Neural cell (in vitro differentiated cells): ENCODE measurements at regions not wholly inside any gene's neighbourhood (a gene's known extent, or its start where the extent isn't known, plus 50 kb on each side); places are given as distances from the start of the nearest gene placed in this dataset.

ENCODE experiments used
- H2AFZ ChIP-seq: fragments of 200-600, 300-800 bp; sonication (generic), shearing (Covaris generic); 2 replicates; pipeline ENCODE4 v1.6.0; 2014; ENCODE audit warnings: low read depth, mild to moderate bottlenecking, antibody characterized with exemption, low read length, moderate library complexity
- H3F3A ChIP-seq: fragments of 200-600 bp; shearing (Covaris generic); 2 replicates; pipeline ENCODE4 v1.6.1; 2016; ENCODE audit warnings: mild to moderate bottlenecking, moderate library complexity, mixed read lengths, antibody characterized with exemption, low read length; ENCODE audit not compliant: insufficient read depth, poor library complexity, severe bottlenecking
- H3K27ac ChIP-seq: fragments of 200-600, 300-800 bp; sonication (generic), shearing (Covaris generic); 2 replicates; pipeline ENCODE4 v1.5.1; 2014; ENCODE audit warnings: mild to moderate bottlenecking, low read length, moderate library complexity
- H3K27me3 ChIP-seq: fragments of 300-800, 200-600 bp; sonication (generic), shearing (Covaris generic); 2 replicates; pipeline ENCODE4 v1.6.0; 2014; ENCODE audit warnings: mild to moderate bottlenecking, low read depth, low read length, moderate library complexity; ENCODE audit not compliant: insufficient read depth
- H3K36me3 ChIP-seq: fragments of 300-800, 200-600 bp; sonication (generic), shearing (Covaris generic); 2 replicates; pipeline ENCODE4 v1.5.1; 2014; ENCODE audit warnings: mild to moderate bottlenecking, antibody characterized with exemption, low read length, moderate library complexity; ENCODE audit not compliant: insufficient read depth
- H3K4me2 ChIP-seq: fragments of 300-800, 200-600 bp; sonication (generic), shearing (Covaris generic); 2 replicates; pipeline ENCODE4 v1.6.0; 2014; ENCODE audit warnings: mild to moderate bottlenecking, low read length
- H3K4me3 ChIP-seq: fragments of 300-800, 200-600 bp; sonication (generic), shearing (Covaris generic); 2 replicates; pipeline ENCODE4 v1.5.1; 2014; ENCODE audit warnings: mild to moderate bottlenecking, low read length, moderate library complexity
- H3K79me2 ChIP-seq: fragments of 200-600 bp; shearing (Covaris generic); replicated peaks from 2 replicates; pipeline ENCODE4 v1.6.0; 2014; ENCODE audit warnings: mild to moderate bottlenecking, low read length, moderate library complexity; ENCODE audit not compliant: insufficient read depth
- H3K9ac ChIP-seq: fragments of 300-800, 200-600 bp; sonication (generic), shearing (Covaris generic); 2 replicates; pipeline ENCODE4 v1.6.1; 2016; ENCODE audit warnings: mild to moderate bottlenecking, low read length, mixed read lengths
- H3K9me2 ChIP-seq: fragments of 200-600 bp; shearing (Covaris generic); 2 replicates; pipeline ENCODE4 v1.6.1; 2016; ENCODE audit warnings: mild to moderate bottlenecking, low read length, mixed read lengths; ENCODE audit not compliant: insufficient read depth
- H3K9me3 ChIP-seq: fragments of 200-600, 300-800 bp; sonication (generic), shearing (Covaris generic); 2 replicates; pipeline ENCODE4 v1.6.1; 2016; ENCODE audit warnings: mild to moderate bottlenecking, mixed run types, low read length, moderate library complexity, mixed read lengths
- H4K20me1 ChIP-seq: fragments of 200-600 bp; shearing (Covaris generic); 2 replicates; pipeline ENCODE4 v1.6.1; 2016; ENCODE audit warnings: mild to moderate bottlenecking, mixed run types; ENCODE audit not compliant: insufficient read depth
- EP300 ChIP-seq: fragments of 450-650 bp; conservative IDR thresholded peaks from 2 replicates; pipeline ENCODE4 v1.6.1; 2014; ENCODE audit warnings: antibody characterized with exemption, mild to moderate bottlenecking, moderate library complexity; ENCODE audit not compliant: poor library complexity, severe bottlenecking
- EZH2 ChIP-seq: fragments of 200-600, 300-800 bp; shearing (Covaris generic), sonication (generic); IDR thresholded peaks from 2 replicates; pipeline ENCODE4 v1.6.1; 2014; ENCODE audit warnings: antibody characterized with exemption, low read length, borderline replicate concordance, mild to moderate bottlenecking; ENCODE audit not compliant: insufficient read depth, poor library complexity, severe bottlenecking
- MXI1 ChIP-seq: fragments of 450-650 bp; conservative IDR thresholded peaks from 2 replicates; pipeline ENCODE4 v1.6.1; 2014; ENCODE audit warnings: antibody characterized with exemption, mild to moderate bottlenecking; ENCODE audit not compliant: poor library complexity, severe bottlenecking
- POLR2AphosphoS5 ChIP-seq: IDR thresholded peaks from 2 replicates; pipeline ENCODE4 v1.6.1; 2012
- RAD21 ChIP-seq: fragments of 450-650 bp; conservative IDR thresholded peaks from 2 replicates; pipeline ENCODE4 v1.6.1; 2014; ENCODE audit warnings: antibody characterized with exemption, mild to moderate bottlenecking, moderate library complexity
- SMC3 ChIP-seq: fragments of 450-650 bp; conservative IDR thresholded peaks from 2 replicates; pipeline ENCODE4 v1.6.1; 2014; ENCODE audit warnings: antibody characterized with exemption, mild to moderate bottlenecking, moderate library complexity; ENCODE audit not compliant: poor library complexity
- TAF1 ChIP-seq: IDR thresholded peaks from 2 replicates; pipeline ENCODE4 v1.6.1; 2012; ENCODE audit warnings: low read depth
- TF ChIP-seq, protein P1 (sequence below): fragments of 450-650 bp; IDR thresholded peaks from 2 replicates; pipeline ENCODE4 v1.5.1; 2014; ENCODE audit warnings: antibody characterized with exemption, mild to moderate bottlenecking, moderate library complexity; ENCODE audit not compliant: poor library complexity, severe bottlenecking
- TF ChIP-seq, protein P2 (sequence below): IDR thresholded peaks from 2 replicates; pipeline ENCODE4 v1.6.1; 2012; ENCODE audit warnings: borderline replicate concordance

DNA sequence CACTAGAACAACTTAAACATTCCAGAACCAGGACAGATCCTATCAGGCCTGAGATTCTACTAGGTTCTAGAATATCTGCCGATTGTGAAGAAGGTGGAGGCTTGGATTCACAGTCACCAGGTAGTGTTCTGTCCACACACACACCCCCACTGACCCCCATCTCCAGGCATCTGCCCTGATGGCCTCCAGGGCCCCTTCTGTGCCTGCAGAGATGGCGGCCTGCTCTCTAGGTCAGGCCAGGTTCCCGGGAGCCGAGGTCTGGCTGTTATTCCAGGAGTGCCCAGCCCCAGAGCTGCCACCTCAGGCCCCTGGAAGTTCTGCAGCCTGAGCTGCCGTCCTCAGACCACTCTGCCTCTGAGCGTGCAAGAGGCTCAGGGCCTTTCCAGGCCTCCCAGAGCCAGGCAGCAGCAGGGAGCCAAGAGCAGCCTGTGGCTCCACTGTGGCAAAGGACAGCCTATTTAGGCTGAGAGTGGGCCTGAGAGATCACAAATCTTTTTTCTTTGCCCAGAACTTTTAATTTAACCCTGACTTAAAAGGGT is 96.2 kb upstream of the ASAP2 start (continued):
- TF ChIP-seq, protein P1, sequence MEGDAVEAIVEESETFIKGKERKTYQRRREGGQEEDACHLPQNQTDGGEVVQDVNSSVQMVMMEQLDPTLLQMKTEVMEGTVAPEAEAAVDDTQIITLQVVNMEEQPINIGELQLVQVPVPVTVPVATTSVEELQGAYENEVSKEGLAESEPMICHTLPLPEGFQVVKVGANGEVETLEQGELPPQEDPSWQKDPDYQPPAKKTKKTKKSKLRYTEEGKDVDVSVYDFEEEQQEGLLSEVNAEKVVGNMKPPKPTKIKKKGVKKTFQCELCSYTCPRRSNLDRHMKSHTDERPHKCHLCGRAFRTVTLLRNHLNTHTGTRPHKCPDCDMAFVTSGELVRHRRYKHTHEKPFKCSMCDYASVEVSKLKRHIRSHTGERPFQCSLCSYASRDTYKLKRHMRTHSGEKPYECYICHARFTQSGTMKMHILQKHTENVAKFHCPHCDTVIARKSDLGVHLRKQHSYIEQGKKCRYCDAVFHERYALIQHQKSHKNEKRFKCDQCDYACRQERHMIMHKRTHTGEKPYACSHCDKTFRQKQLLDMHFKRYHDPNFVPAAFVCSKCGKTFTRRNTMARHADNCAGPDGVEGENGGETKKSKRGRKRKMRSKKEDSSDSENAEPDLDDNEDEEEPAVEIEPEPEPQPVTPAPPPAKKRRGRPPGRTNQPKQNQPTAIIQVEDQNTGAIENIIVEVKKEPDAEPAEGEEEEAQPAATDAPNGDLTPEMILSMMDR, result no peak

DNA sequence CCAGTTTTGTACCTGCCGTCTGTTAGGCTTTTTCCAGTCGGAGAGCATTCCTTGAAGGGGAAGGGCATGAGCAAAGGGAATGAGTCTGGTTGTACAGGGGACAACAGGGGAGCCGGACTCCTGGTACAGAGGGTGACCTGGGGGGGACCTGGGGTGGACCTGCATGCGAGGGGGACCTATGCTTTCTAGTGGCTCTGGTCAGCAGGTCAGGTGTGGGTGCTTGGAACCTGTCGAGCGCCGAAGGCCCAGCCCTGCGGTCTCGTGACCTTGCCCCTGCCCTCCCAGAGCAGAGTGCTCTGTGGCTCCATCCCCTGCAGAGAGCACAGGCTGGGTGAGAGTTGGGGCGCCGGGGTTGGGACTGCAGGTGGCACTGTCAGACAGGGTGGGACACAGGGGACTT is 96.7 kb upstream of the ASAP2 start:
- Histone ChIP-seq H3F3A (no peaks in the 10 kb centered on the region), H3K9me3 (no peaks in the 10 kb centered on the region), H3K27me3 (no peaks in the 10 kb centered on the region), H2AFZ (no peak overlapping the region), H3K4me3 (no peak overlapping the region), H3K27ac (no peak overlapping the region), H3K9ac (no peak overlapping the region), H3K79me2 (no peaks in the 10 kb centered on the region), H3K4me2 (no peak overlapping the region), H3K36me3 (no peaks in the 10 kb centered on the region), H4K20me1 (no peaks in the 10 kb centered on the region), H3K9me2 (no peaks in the 10 kb centered on the region)
- TF ChIP-seq EP300 (no peak), EZH2 (no peak), SMC3 (no peak), TAF1 (no peak), RAD21 (no peak), POLR2AphosphoS5 (no peak), MXI1 (no peak)
- TF ChIP-seq, protein P1, result no peak
- TF ChIP-seq, protein P2, sequence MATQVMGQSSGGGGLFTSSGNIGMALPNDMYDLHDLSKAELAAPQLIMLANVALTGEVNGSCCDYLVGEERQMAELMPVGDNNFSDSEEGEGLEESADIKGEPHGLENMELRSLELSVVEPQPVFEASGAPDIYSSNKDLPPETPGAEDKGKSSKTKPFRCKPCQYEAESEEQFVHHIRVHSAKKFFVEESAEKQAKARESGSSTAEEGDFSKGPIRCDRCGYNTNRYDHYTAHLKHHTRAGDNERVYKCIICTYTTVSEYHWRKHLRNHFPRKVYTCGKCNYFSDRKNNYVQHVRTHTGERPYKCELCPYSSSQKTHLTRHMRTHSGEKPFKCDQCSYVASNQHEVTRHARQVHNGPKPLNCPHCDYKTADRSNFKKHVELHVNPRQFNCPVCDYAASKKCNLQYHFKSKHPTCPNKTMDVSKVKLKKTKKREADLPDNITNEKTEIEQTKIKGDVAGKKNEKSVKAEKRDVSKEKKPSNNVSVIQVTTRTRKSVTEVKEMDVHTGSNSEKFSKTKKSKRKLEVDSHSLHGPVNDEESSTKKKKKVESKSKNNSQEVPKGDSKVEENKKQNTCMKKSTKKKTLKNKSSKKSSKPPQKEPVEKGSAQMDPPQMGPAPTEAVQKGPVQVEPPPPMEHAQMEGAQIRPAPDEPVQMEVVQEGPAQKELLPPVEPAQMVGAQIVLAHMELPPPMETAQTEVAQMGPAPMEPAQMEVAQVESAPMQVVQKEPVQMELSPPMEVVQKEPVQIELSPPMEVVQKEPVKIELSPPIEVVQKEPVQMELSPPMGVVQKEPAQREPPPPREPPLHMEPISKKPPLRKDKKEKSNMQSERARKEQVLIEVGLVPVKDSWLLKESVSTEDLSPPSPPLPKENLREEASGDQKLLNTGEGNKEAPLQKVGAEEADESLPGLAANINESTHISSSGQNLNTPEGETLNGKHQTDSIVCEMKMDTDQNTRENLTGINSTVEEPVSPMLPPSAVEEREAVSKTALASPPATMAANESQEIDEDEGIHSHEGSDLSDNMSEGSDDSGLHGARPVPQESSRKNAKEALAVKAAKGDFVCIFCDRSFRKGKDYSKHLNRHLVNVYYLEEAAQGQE, result no peak
